ENCODE measurements at regions not wholly inside any gene's neighbourhood (a gene's known extent, or its start where the extent isn't known, plus 50 kb on each side); places are given as distances from the start of the nearest gene placed in this dataset.

DNA sequence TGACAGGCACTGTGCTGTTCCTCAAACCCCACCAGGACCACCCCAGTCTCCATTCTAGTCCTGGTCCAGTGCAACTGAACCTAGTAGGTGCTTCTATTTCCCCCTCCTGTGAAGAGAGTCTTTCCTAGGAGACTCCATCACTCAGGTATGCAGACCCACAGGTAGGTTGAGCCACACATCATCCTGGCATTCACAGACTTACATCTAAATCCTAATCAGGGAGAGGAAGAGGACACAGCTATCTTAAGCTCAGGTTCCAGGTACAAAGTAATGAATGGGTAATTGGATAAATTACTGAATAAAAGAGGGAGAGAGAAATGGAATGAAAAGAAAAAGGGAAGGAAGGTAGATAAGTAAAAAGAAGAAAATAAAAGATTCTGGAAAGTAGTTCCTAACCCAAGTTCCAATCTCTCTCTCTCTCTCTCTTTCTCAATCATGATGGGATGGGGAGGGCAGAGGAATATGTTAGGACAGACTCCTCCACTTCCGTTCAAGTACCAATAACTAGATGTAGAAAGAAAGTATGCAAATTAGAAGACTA is 139.8 kb upstream of the NAMPT start:
- TF ChIP-seq, protein P1, sequence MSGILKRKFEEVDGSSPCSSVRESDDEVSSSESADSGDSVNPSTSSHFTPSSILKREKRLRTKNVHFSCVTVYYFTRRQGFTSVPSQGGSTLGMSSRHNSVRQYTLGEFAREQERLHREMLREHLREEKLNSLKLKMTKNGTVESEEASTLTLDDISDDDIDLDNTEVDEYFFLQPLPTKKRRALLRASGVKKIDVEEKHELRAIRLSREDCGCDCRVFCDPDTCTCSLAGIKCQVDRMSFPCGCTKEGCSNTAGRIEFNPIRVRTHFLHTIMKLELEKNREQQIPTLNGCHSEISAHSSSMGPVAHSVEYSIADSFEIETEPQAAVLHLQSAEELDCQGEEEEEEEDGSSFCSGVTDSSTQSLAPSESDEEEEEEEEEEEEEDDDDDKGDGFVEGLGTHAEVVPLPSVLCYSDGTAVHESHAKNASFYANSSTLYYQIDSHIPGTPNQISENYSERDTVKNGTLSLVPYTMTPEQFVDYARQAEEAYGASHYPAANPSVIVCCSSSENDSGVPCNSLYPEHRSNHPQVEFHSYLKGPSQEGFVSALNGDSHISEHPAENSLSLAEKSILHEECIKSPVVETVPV (CRISPR knock-in tag; IDR thresholded peaks at IDR 0.05) = no peak
- TF ChIP-seq RARB (CRISPR knock-in tag; IDR thresholded peaks at IDR 0.05) (no peak), ZNF8 (CRISPR knock-in tag; IDR thresholded peaks at IDR 0.05) (no peak), SNAI2 (CRISPR knock-in tag; IDR thresholded peaks at IDR 0.05) (no peak), CSDC2 (CRISPR knock-in tag; IDR thresholded peaks at IDR 0.05) (no peak), ZNF565 (CRISPR knock-in tag; conservative IDR thresholded peaks at IDR 0.05; ENCODE audit: low read depth) (no peak), ARNTL (CRISPR knock-in tag; IDR thresholded peaks at IDR 0.05; ENCODE audit: borderline replicate concordance, low read depth) (no peak), ISL1 (CRISPR knock-in tag; IDR thresholded peaks at IDR 0.05) (no peak), ESRRG (CRISPR knock-in tag; IDR thresholded peaks at IDR 0.05) (no peak), ZNF70 (CRISPR knock-in tag; IDR thresholded peaks at IDR 0.05) (no peak), BACH2 (CRISPR knock-in tag; IDR thresholded peaks at IDR 0.05; ENCODE audit: borderline replicate concordance) (no peak)
- TF ChIP-seq, protein P2, sequence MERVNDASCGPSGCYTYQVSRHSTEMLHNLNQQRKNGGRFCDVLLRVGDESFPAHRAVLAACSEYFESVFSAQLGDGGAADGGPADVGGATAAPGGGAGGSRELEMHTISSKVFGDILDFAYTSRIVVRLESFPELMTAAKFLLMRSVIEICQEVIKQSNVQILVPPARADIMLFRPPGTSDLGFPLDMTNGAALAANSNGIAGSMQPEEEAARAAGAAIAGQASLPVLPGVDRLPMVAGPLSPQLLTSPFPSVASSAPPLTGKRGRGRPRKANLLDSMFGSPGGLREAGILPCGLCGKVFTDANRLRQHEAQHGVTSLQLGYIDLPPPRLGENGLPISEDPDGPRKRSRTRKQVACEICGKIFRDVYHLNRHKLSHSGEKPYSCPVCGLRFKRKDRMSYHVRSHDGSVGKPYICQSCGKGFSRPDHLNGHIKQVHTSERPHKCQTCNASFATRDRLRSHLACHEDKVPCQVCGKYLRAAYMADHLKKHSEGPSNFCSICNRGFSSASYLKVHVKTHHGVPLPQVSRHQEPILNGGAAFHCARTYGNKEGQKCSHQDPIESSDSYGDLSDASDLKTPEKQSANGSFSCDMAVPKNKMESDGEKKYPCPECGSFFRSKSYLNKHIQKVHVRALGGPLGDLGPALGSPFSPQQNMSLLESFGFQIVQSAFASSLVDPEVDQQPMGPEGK (CRISPR knock-in tag; IDR thresholded peaks at IDR 0.05; ENCODE audit: borderline replicate concordance) = no peak
- TF ChIP-seq, protein P3, sequence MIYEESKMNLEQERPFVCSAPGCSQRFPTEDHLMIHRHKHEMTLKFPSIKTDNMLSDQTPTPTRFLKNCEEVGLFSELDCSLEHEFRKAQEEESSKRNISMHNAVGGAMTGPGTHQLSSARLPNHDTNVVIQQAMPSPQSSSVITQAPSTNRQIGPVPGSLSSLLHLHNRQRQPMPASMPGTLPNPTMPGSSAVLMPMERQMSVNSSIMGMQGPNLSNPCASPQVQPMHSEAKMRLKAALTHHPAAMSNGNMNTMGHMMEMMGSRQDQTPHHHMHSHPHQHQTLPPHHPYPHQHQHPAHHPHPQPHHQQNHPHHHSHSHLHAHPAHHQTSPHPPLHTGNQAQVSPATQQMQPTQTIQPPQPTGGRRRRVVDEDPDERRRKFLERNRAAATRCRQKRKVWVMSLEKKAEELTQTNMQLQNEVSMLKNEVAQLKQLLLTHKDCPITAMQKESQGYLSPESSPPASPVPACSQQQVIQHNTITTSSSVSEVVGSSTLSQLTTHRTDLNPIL (CRISPR knock-in tag; IDR thresholded peaks at IDR 0.05; ENCODE audit: low read depth) = no peak

Measured in SK-N-SH treated with all-trans-retinoic acid at 6 μM for 48 hours (cell line).